ENCODE measurements at regions not wholly inside any gene's neighbourhood (a gene's known extent, or its start where the extent isn't known, plus 50 kb on each side); places are given as distances from the start of the nearest gene placed in this dataset.

DNA sequence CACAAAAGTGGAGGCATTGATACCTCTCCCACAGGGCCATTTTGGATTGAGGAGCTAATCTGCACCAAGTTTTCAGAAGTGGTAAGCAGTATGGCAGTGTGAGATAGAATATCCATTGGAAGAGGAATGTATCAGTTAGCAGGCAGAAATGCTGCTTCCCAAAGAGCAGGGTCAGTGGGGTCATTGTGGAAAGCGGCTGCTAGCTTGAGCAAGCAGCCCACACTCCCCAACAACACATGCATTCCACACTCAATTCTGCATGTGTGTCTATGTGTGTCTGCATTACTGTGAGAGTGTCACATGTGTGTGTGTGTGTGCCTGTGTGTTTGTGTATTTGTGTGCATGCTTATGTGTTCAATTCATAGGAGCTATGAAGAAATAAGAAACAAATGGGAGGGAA lies 190.9 kb upstream of the FOXA2 start:
- no peak overlapping the region for H3K27ac ChIP-seq
- no peaks in the 10 kb centered on the region for H3K36me3 ChIP-seq
- no peak overlapping the region for H3K4me3 ChIP-seq
- TF ChIP-seq POLR2A (IDR thresholded peaks at IDR 0.05) (no peak), POLR2AphosphoS5 (IDR thresholded peaks at IDR 0.05) (no peak)
- TF ChIP-seq, protein P1, sequence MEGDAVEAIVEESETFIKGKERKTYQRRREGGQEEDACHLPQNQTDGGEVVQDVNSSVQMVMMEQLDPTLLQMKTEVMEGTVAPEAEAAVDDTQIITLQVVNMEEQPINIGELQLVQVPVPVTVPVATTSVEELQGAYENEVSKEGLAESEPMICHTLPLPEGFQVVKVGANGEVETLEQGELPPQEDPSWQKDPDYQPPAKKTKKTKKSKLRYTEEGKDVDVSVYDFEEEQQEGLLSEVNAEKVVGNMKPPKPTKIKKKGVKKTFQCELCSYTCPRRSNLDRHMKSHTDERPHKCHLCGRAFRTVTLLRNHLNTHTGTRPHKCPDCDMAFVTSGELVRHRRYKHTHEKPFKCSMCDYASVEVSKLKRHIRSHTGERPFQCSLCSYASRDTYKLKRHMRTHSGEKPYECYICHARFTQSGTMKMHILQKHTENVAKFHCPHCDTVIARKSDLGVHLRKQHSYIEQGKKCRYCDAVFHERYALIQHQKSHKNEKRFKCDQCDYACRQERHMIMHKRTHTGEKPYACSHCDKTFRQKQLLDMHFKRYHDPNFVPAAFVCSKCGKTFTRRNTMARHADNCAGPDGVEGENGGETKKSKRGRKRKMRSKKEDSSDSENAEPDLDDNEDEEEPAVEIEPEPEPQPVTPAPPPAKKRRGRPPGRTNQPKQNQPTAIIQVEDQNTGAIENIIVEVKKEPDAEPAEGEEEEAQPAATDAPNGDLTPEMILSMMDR (IDR thresholded peaks at IDR 0.05 in 8 of 11, conservative IDR thresholded peaks at IDR 0.05 in 3 of 11): no peak
- no peaks in the 10 kb centered on the region for H3K27me3 ChIP-seq (replicated peaks in 1 of 7)
- H3K4me1 ChIP-seq: peaks cover 0 to under 1% (median 0%) of the 10 kb centered on the region in 6 donors
- intact Hi-C loops (cut with DNase I; ENCODE audit: low total_unique reads): no loop called here
- WGBS, 5 donors: 64 to 95% (median 85%) methylated on average over 1 of the region's 1 CpG
- H3K9me3 ChIP-seq: peaks cover 0 to 7% (median 0%) of the 10 kb centered on the region in 8 donors
- no peak for DNase-seq

DNA sequence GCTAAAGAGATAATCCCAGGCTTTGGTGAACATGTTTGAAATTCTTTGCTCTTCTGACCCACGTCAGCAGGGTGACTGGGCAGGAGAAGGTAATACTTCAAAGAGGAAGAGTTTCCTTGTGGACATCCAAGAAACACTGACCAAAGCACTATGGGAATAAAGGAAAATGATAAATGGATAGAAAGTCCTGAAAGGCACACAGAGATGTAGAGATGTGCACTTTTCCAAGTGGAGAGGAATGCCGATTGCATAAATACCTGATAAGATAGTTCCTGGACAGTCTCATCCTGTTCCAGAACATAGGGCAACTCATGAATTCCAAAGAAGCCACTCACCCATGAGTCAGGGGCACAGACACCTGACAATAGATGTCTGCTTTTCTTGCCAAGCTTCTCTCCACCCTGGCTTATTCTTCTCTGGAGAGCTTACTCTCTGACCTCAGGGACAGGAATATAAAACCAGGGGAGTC lies 191.3 kb upstream of the FOXA2 start:
- intact Hi-C loops (cut with DNase I; ENCODE audit: low total_unique reads): no loop called here
- no peaks in the 10 kb centered on the region for H3K27me3 ChIP-seq (replicated peaks in 1 of 7)
- no peak for DNase-seq
- H3K4me1 ChIP-seq: peaks cover 0 to 5% (median 0%) of the 10 kb centered on the region in 6 donors
- 61 to 86% (median 71%) methylated on average over 2 of the region's 2 CpGs for WGBS, 5 donors
- H3K4me3 ChIP-seq: no peak overlapping the region
- peaks cover 0 to 7% (median 0%) of the 10 kb centered on the region in 8 donors for H3K9me3 ChIP-seq
- H3K27ac ChIP-seq: no peak overlapping the region
- TF ChIP-seq, protein P1 (IDR thresholded peaks at IDR 0.05 in 8 of 11, conservative IDR thresholded peaks at IDR 0.05 in 3 of 11): no peak
- H3K36me3 ChIP-seq: no peaks in the 10 kb centered on the region

DNA sequence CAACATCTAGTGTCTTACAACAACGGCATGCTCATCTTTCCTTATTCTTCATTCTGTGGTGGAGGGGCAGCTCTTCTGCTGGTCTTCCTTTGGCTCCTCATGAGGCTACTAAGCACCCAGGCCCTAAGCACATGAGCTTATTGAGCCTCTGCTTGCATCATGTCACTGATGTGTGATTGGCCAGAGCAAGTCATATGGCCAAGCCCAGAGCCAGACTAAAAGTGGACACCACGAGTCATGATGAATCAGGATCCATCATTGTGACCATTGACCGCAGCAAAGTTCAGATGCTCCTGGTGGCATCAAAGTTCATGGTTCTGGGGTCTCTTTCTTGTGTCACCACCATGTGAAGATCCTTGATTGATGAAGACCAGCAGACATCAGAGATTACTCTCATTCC lies 192.0 kb upstream of the FOXA2 start:
- no peak for DNase-seq
- 89 to 96% (median 93%) methylated on average over 3 of the region's 3 CpGs for WGBS, 5 donors
- intact Hi-C loops (cut with DNase I; ENCODE audit: low total_unique reads): no loop called here
- Histone ChIP-seq H3K4me1 (peaks cover 0 to 6% (median 0%) of the 10 kb centered on the region in 6 donors), H3K9me3 (peaks cover 0 to 7% (median 0%) of the 10 kb centered on the region in 8 donors), H3K36me3 (no peaks in the 10 kb centered on the region), H3K27ac (no peak overlapping the region), H3K27me3 (replicated peaks in 1 of 7) (no peaks in the 10 kb centered on the region), H3K4me3 (no peak overlapping the region)
- TF ChIP-seq POLR2A (IDR thresholded peaks at IDR 0.05) (no peak), POLR2AphosphoS5 (IDR thresholded peaks at IDR 0.05) (no peak)
- TF ChIP-seq, protein P1 (IDR thresholded peaks at IDR 0.05 in 8 of 11, conservative IDR thresholded peaks at IDR 0.05 in 3 of 11): no peak

DNA sequence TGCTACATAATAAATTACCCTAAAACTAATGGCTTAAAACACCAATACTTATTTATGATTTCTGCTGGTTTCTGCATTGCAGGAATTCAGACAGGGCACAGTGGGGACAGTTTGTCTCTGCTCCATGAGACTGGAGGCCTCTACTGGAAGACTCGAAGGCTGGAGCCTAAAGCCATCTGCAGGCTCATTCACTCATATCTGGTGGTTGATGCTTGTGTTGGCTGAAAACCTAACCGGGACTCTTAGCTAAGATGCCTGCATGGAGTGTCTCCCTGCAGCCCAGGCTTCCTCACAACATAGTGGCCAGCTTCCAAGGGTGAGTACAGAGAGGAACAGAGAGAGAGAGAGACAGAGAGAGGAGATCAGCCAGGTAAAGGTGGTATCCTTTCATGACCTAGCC lies 195.5 kb upstream of the FOXA2 start:
- no peak for TF ChIP-seq POLR2AphosphoS5 (IDR thresholded peaks at IDR 0.05)
- TF ChIP-seq, protein P1 (IDR thresholded peaks at IDR 0.05 in 8 of 11, conservative IDR thresholded peaks at IDR 0.05 in 3 of 11): no peak
- no peak for TF ChIP-seq POLR2A (IDR thresholded peaks at IDR 0.05)
- Histone ChIP-seq H3K27me3 (replicated peaks in 1 of 7) (no peaks in the 10 kb centered on the region), H3K36me3 (no peaks in the 10 kb centered on the region), H3K4me1 (peaks cover 0 to 6% (median 0%) of the 10 kb centered on the region in 6 donors), H3K27ac (no peak overlapping the region), H3K4me3 (no peak overlapping the region), H3K9me3 (peaks cover 0 to 7% (median 0%) of the 10 kb centered on the region in 8 donors)
- intact Hi-C loops (cut with DNase I; ENCODE audit: low total_unique reads): no loop called here
- no peak for DNase-seq
- WGBS, 5 donors: 73 to 94% (median 85%) methylated on average over 2 of the region's 2 CpGs
